ENCODE measurements at regions not wholly inside any gene's neighbourhood (a gene's known extent, or its start where the extent isn't known, plus 50 kb on each side); places are given as distances from the start of the nearest gene placed in this dataset.

GRCh38 chr3:124158168-124158881, 166.4 kb upstream of the ROPN1 start:
- Histone ChIP-seq H2BK12ac (ENCODE audit: low read depth, low read length) (peak overlapping the region; percentile 97), H3K27me3 (replicated peaks in 1 of 4; ENCODE audit: control insufficient read depth in 3 of 4, extremely low read depth in 1 of 4, insufficient read depth in 3 of 4, low read length in 3 of 4) (no peaks in the 10 kb centered on the region; a peak in 1 of 7 replicates), H3K18ac (ENCODE audit: extremely low read depth, low read length) (peak overlapping the region; percentile 89), H3K9ac (replicated peaks in 1 of 4; ENCODE audit: extremely low read depth in 1 of 4, low read depth in 3 of 4, low read length in 3 of 4) (no peak overlapping the region), H3K14ac (ENCODE audit: insufficient read length) (no peak overlapping the region), H3K79me2 (ENCODE audit: control insufficient read depth in 1 of 2, insufficient read depth in 2 of 2, low read length in 2 of 2) (no peaks in the 10 kb centered on the region), H2BK5ac (ENCODE audit: low read depth, low read length) (peak overlapping the region; percentile 90), H2BK20ac (ENCODE audit: low read length) (peak overlapping the region; percentile 96), H3K56ac (replicated peaks; ENCODE audit: insufficient read length, low read depth, low read length) (no peak overlapping the region), H4K20me1 (replicated peaks in 1 of 2; ENCODE audit: control insufficient read depth in 1 of 2, insufficient read depth in 2 of 2, low read length in 2 of 2) (no peaks in the 10 kb centered on the region), H2AFZ (ENCODE audit: low read length) (no peak overlapping the region), H3K9me3 (ENCODE audit: insufficient read depth in 2 of 2, low read depth in 1 of 2, low read length in 1 of 2) (no peaks in the 10 kb centered on the region), H3K23ac (ENCODE audit: insufficient read length) (no peak overlapping the region), H3K36me3 (ENCODE audit: control insufficient read depth in 2 of 4, insufficient read depth in 4 of 4, low read length in 3 of 4) (no peaks in the 10 kb centered on the region), H4K8ac (ENCODE audit: extremely low read depth, insufficient read depth, low read length) (no peak overlapping the region), H2AK5ac (ENCODE audit: low read depth, low read length) (peak overlapping the region; percentile 84), H2BK120ac (replicated peaks; ENCODE audit: low read depth, low read length) (peak overlapping the region; percentile 39), H2BK15ac (ENCODE audit: low read length) (0 out of 2 replicates have a peak overlapping the region, but pooled peaks have one; percentile 48), H3K4me1 (replicated peaks in 1 of 4; ENCODE audit: control insufficient read depth in 3 of 4, insufficient read depth in 4 of 4, low read length in 3 of 4) (peaks cover 10 to 21% (median 16%) of the 10 kb centered on the region in 4 experiments), H3K79me1 (ENCODE audit: low read depth, low read length) (no peaks in the 10 kb centered on the region), H3K4me2 (ENCODE audit: insufficient read depth in 1 of 2, low read depth in 2 of 2, low read length in 2 of 2) (peak overlapping the region; percentile 51 to 55), H3K4ac (replicated peaks; ENCODE audit: insufficient read length, low read depth, low read length) (peak overlapping the region; percentile 59), H3K27ac (ENCODE audit: low read depth, low read length) (peak overlapping the region; percentile 82), H4K5ac (ENCODE audit: insufficient read length, low read depth, low read length) (peak overlapping the region; percentile 54), H3K4me3 (ENCODE audit: extremely low read depth in 1 of 4, insufficient read depth in 2 of 4, low read depth in 3 of 4, low read length in 4 of 4) (peak overlapping the region in 1 of 4 experiments; percentile 35; a peak in 1 of 8 replicates), H4K91ac (replicated peaks; ENCODE audit: insufficient read length, low read length) (peak overlapping the region; percentile 81), H3K23me2 (ENCODE audit: low read depth, low read length) (no peaks in the 10 kb centered on the region; the same call in 1 of the 2 replicates)
- WGBS, 2 experiments (ENCODE audit: extremely low coverage in 1 of 2, insufficient coverage in 1 of 2, insufficient read length in 1 of 2, insufficient replicate concordance in 2 of 2, low coverage in 1 of 2, low lambda C conversion rate in 2 of 2, missing lambda C conversion rate in 1 of 2), result 29% methylated on average over 5 of the region's 5 CpGs; no CpG with 5 or more reads in 1 of the 2 experiments
- POLR2A ChIA-PET (ENCODE audit: partially characterized antibody), result interaction anchor here (1.0 to 2.2 kb wide), 3 partner anchors 9 to 1776 kb away, joined by 3 to 7 read pairs (median 5); no protein-coding TSS in a partner anchor
- FAIRE-seq, result peak; percentile 88
- peak; percentile 44 to 50 for DNase-seq (ENCODE audit: low read depth in 1 of 2, low spot score in 2 of 2)
- CTCF ChIA-PET (ENCODE audit: partially characterized antibody), result interaction anchor here (0.9 to 1.3 kb wide), 3 partner anchors 15 to 44 kb away, joined by 3 to 4 read pairs (median 3); no protein-coding TSS in a partner anchor
- TF ChIP-seq TAF1 (IDR thresholded peaks at IDR 0.05; ENCODE audit: low read depth, low read length) (0 out of 2 replicates have a peak, but pooled peaks have one; percentile 28), ZNF274 (IDR thresholded peaks at IDR 0.05; ENCODE audit: borderline replicate concordance, extremely low read depth, low read length) (no peak), HDAC2 (IDR thresholded peaks at IDR 0.05; ENCODE audit: borderline replicate concordance in 1 of 2, low read depth in 2 of 2, low read length in 2 of 2) (0 out of 4 replicates have a peak, but pooled peaks of 1 of the 2 experiments have one; percentile 10), YY1 (IDR thresholded peaks at IDR 0.05; ENCODE audit: low read depth, low read length) (peak; percentile 77), TCF12 (IDR thresholded peaks at IDR 0.05; ENCODE audit: low read depth, low read length) (no peak), RAD21 (IDR thresholded peaks at IDR 0.05 in 1 of 2, conservative IDR thresholded peaks at IDR 0.05 in 1 of 2; ENCODE audit: low read depth in 2 of 2, low read length in 2 of 2) (0 out of 4 replicates have a peak, but pooled peaks of 1 of the 2 experiments have one; percentile 7), CTBP2 (IDR thresholded peaks at IDR 0.05; ENCODE audit: borderline replicate concordance, insufficient read depth, insufficient read length, low read length) (peak; percentile 89), BCL11A (IDR thresholded peaks at IDR 0.05; ENCODE audit: low read depth in 2 of 2, low read length in 2 of 2) (no peak), POU5F1 (IDR thresholded peaks at IDR 0.05; ENCODE audit: low read depth, low read length) (0 out of 2 replicates have a peak, but pooled peaks have one; percentile 16)
- TF ChIP-seq, protein P1, sequence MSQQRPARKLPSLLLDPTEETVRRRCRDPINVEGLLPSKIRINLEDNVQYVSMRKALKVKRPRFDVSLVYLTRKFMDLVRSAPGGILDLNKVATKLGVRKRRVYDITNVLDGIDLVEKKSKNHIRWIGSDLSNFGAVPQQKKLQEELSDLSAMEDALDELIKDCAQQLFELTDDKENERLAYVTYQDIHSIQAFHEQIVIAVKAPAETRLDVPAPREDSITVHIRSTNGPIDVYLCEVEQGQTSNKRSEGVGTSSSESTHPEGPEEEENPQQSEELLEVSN (IDR thresholded peaks at IDR 0.05), result no peak
